ENCODE measurements at regions not wholly inside any gene's neighbourhood (a gene's known extent, or its start where the extent isn't known, plus 50 kb on each side); places are given as distances from the start of the nearest gene placed in this dataset.

- Histone ChIP-seq H3K27ac (ENCODE audit: extremely low read depth, low read depth, low read length) (no peak overlapping the region), H3K36me3 (ENCODE audit: control insufficient read depth in 2 of 2, insufficient read depth in 1 of 2, low read length in 2 of 2) (no peaks in the 10 kb centered on the region), H3K4me3 (ENCODE audit: low read depth, low read length) (no peak overlapping the region), H3K9me3 (ENCODE audit: control insufficient read depth, insufficient read depth, low read depth, low read length) (no peaks in the 10 kb centered on the region), H3K4me1 (ENCODE audit: control insufficient read depth, insufficient read depth, low read length) (no peaks in the 10 kb centered on the region)
- POLR2A ChIA-PET = no interaction called here
- TF ChIP-seq ZNF114 (tag by site-specific recombination; IDR thresholded peaks at IDR 0.05) = no peak
- no peak for TF ChIP-seq ZSCAN23 (tag by site-specific recombination; IDR thresholded peaks at IDR 0.05)
- TF ChIP-seq ZNF16 (tag by site-specific recombination; IDR thresholded peaks at IDR 0.05; ENCODE audit: low read depth) = no peak
- TF ChIP-seq ZSCAN16 (tag by site-specific recombination; IDR thresholded peaks at IDR 0.05) = no peak
- no peak for TF ChIP-seq EGR2 (tag by site-specific recombination; IDR thresholded peaks at IDR 0.05; ENCODE audit: low read depth)
- CTCF ChIA-PET = no interaction called here
Observed at GRCh38 chr14:43165651-43166050, 1341.4 kb downstream of the FSCB start.

DNA sequence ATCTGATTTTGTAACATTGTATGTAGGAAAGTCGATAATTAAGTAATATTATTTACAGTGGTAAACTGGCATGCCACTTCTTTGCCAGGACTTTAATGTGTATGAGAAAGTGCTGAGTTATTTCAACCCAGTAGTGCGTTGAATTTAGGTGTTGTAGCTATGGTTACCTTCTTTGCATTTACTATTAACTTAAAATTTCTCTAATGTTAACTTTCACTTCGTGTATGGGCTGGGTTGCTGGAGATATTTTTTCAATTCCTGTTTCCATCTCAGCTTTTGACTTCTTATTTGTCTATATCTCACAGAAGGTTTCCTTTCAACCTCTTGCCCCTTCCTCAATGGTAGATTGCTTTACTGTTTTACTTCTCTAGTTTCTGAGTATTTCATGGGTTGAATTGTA is 1345.6 kb downstream of the FSCB start:
- TF ChIP-seq ZNF266 (tag by site-specific recombination; IDR thresholded peaks at IDR 0.05; ENCODE audit: low read depth) (no peak), ZNF768 (tag by site-specific recombination; IDR thresholded peaks at IDR 0.05) (no peak), ZNF645 (tag by site-specific recombination; IDR thresholded peaks at IDR 0.05) (no peak), BCL11B (tag by site-specific recombination; IDR thresholded peaks at IDR 0.05; ENCODE audit: low read depth) (no peak), ZNF169 (tag by site-specific recombination; IDR thresholded peaks at IDR 0.05) (no peak), ZNF555 (tag by site-specific recombination; conservative IDR thresholded peaks at IDR 0.05) (no peak), REPIN1 (tag by site-specific recombination; IDR thresholded peaks at IDR 0.05; ENCODE audit: low read depth) (no peak), ZNF10 (tag by site-specific recombination; IDR thresholded peaks at IDR 0.05) (no peak), SETDB1 (IDR thresholded peaks at IDR 0.05; ENCODE audit: insufficient read length, low read length) (no peak), ZNF747 (tag by site-specific recombination; IDR thresholded peaks at IDR 0.05) (no peak), ZNF785 (tag by site-specific recombination; IDR thresholded peaks at IDR 0.05) (no peak), ZNF19 (tag by site-specific recombination; IDR thresholded peaks at IDR 0.05; ENCODE audit: low read depth) (no peak), MZF1 (tag by site-specific recombination; IDR thresholded peaks at IDR 0.05; ENCODE audit: borderline replicate concordance) (no peak)
- TF ChIP-seq, protein P1, sequence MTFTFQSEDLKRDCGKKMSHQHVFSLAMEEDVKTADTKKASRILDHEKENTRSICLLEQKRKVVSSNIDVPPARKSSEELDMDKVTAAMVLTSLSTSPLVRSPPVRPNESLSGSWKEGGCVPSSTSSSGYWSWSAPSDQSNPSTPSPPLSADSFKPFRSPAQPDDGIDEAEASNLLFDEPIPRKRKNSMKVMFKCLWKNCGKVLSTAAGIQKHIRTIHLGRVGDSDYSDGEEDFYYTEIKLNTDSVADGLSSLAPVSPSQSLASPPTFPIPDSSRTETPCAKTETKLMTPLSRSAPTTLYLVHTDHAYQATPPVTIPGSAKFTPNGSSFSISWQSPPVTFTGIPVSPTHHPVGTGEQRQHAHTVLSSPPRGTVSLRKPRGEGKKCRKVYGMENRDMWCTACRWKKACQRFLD (tag by site-specific recombination; IDR thresholded peaks at IDR 0.05) = no peak
- TF ChIP-seq, protein P2, sequence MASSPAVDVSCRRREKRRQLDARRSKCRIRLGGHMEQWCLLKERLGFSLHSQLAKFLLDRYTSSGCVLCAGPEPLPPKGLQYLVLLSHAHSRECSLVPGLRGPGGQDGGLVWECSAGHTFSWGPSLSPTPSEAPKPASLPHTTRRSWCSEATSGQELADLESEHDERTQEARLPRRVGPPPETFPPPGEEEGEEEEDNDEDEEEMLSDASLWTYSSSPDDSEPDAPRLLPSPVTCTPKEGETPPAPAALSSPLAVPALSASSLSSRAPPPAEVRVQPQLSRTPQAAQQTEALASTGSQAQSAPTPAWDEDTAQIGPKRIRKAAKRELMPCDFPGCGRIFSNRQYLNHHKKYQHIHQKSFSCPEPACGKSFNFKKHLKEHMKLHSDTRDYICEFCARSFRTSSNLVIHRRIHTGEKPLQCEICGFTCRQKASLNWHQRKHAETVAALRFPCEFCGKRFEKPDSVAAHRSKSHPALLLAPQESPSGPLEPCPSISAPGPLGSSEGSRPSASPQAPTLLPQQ (tag by site-specific recombination; IDR thresholded peaks at IDR 0.05) = no peak
- ChIA-PET CTCF (no interaction called here), POLR2A (no interaction called here)
- Histone ChIP-seq H3K4me3 (ENCODE audit: low read depth, low read length) (no peak overlapping the region), H3K4me1 (ENCODE audit: control insufficient read depth, insufficient read depth, low read length) (no peaks in the 10 kb centered on the region), H3K27ac (ENCODE audit: extremely low read depth, low read depth, low read length) (no peak overlapping the region), H3K36me3 (ENCODE audit: control insufficient read depth in 2 of 2, insufficient read depth in 1 of 2, low read length in 2 of 2) (no peaks in the 10 kb centered on the region), H3K9me3 (ENCODE audit: control insufficient read depth, insufficient read depth, low read depth, low read length) (no peaks in the 10 kb centered on the region)

DNA sequence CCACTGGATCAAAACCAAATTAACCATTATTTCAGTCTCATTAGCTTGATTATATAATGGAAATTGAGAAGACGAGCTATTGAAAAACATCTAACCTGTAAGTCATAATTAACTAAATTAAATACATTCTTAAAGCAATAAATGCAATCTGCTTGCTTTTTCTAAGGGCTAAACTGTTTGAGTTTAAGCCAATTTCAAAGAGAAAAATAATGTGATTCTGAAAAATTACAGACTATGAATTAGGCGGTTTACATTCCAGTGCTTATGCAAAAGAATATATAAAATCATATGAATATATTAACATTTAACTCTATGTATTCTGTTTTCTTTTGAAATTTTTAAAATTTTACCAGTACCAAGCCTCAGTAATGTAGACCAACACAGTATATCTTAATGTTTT is 1349.4 kb downstream of the FSCB start:
- H3K36me3 ChIP-seq (ENCODE audit: control insufficient read depth in 2 of 2, insufficient read depth in 1 of 2, low read length in 2 of 2) = no peaks in the 10 kb centered on the region
- TF ChIP-seq ZNF132 (tag by site-specific recombination; IDR thresholded peaks at IDR 0.05; ENCODE audit: borderline replicate concordance) (no peak), SALL2 (tag by site-specific recombination; IDR thresholded peaks at IDR 0.05; ENCODE audit: borderline replicate concordance) (no peak), YY1 (tag by site-specific recombination; IDR thresholded peaks at IDR 0.05) (no peak), ZNF473 (tag by site-specific recombination; IDR thresholded peaks at IDR 0.05) (no peak), ZNF23 (tag by site-specific recombination; IDR thresholded peaks at IDR 0.05; ENCODE audit: borderline replicate concordance) (no peak)
- H3K27ac ChIP-seq (ENCODE audit: extremely low read depth, low read depth, low read length) = no peak overlapping the region
- no peaks in the 10 kb centered on the region for H3K9me3 ChIP-seq (ENCODE audit: control insufficient read depth, insufficient read depth, low read depth, low read length)
- ChIA-PET CTCF (no interaction called here), POLR2A (no interaction called here)
- H3K4me1 ChIP-seq (ENCODE audit: control insufficient read depth, insufficient read depth, low read length) = no peaks in the 10 kb centered on the region
- H3K4me3 ChIP-seq (ENCODE audit: low read depth, low read length) = no peak overlapping the region

Data from HEK293 (cell line).